HG03378 (cell line): ENCODE measurements at regions not wholly inside any gene's neighbourhood (a gene's known extent, or its start where the extent isn't known, plus 50 kb on each side); places are given as distances from the start of the nearest gene placed in this dataset.
"Not testable (repeated sequence)": the region's sequence is repeated elsewhere in the genome, so short reads cannot be mapped to it uniquely, and the experiment has no call there.

ENCODE experiments used
- ATAC-seq: cut with Tn5 transposase; IDR thresholded peaks from one replicate; pipeline ENCODE4 v1.9.1; 2021; ENCODE audit warnings: mild to moderate bottlenecking, moderate library complexity; ENCODE audit not compliant: unreplicated experiment

DNA sequence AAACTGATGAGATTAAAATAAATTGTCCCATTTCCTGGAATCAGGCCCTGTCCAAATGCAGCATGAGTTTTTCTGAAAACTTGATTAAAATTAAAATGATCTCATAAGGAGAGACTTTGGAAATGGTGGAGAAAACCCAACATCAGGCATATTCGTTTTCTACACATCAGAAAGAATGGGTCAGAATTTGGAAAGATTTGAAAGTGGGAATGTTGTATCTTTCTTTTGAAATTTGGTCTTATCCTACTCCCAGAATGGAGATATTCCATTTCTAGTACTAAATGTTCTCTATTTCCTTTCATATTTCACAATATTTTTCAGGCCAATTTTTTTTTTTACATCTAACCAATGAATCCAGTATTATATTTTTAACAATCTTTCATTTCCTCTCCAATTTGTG lies 223.9 kb upstream of the RXFP2 start:
- ATAC-seq = no peak

GRCh38 chr13:31517599-31517998 lies 221.7 kb upstream of the RXFP2 start:
- ATAC-seq = no peak

- no peak for ATAC-seq
These were observed 220.7 kb upstream of the RXFP2 start for GRCh38 chr13:31518645-31519044.

DNA sequence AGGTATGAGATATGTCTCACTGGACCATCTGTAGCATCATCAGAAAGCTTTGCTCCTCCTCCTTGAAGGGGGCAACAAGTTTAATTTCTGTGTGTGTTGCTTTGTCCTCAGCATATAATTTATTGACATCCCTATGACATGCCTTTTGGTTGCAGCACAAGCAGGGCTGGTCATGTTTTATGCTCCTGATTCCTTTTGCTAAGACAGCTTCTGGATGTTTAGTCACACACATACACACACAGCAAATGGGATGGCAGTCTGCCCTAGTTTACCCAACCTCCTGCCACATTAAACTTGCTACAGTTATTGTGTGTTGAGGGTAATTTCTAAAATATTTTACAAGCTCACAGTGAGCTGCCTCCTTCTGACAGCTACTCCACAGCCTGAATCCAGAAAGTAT lies 217.9 kb upstream of the RXFP2 start:
- no peak for ATAC-seq

DNA sequence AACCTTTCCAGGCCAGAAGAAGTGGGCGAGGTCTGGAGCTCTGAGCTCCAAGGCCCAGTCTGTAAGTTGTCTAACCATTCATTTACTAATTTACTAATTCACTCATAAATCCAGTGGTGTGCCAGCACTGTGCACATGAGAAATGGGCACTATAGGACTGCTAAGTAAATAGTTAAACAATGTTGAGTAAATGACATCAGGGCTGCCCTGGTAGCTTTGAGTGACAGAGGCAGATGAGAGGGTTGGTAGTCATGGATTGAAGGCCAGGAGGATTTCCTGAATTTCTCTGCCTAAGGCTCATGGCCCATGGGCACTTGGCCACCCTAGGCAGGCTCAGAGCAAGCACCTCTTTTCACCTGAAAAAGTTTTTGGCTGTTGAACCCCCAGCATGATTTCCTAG lies 216.9 kb upstream of the RXFP2 start:
- no peak for ATAC-seq

- ATAC-seq = no peak
These were observed 211.2 kb upstream of the RXFP2 start for GRCh38 chr13:31528176-31528575.

DNA sequence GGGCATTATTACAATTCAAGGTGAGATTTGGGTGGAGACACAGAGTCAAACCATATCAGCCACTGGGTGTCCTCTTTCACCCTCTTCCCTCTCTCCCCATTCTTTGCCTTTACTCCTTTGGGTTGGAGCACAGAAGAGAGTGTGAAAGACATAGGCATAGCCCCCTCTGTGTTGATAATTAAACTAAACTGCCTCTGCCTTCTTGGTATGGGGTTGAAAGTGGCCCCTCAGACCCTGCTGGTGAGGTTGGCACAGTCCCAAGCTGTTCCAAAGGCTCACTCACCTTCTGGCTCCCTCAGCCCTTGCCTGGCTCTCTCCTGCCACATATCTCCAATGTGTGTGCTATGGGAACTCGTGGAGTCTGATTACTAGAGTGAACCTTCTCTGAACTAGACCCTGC lies 210.6 kb upstream of the RXFP2 start:
- ATAC-seq = no peak

DNA sequence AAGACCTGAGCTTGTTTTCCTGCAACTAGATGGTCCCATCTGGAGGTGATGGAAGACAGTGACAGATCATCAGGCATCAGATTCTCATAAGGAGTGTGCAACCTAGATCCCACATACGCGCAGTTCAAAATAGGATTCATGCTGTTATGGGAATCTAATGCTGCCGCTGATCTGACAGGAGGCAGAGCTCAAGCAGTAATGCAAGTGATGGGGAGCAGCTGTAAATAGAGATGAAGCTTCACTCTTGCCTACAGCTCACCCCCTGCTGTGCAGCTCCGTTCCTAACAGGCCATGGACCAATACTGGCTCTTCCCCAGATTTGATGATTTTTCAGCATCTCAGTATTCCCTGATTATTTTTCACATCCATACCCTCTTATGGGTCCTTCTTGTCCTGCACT lies 208.4 kb upstream of the RXFP2 start:
- ATAC-seq = no peak

GRCh38 chr13:31537052-31537451 lies 202.3 kb upstream of the RXFP2 start:
- ATAC-seq = no peak

GRCh38 chr13:31538067-31539042 lies 201.0 kb upstream of the RXFP2 start:
- ATAC-seq = no peak

GRCh38 chr13:31540281-31540680 lies 199.0 kb upstream of the RXFP2 start:
- no peak for ATAC-seq

DNA sequence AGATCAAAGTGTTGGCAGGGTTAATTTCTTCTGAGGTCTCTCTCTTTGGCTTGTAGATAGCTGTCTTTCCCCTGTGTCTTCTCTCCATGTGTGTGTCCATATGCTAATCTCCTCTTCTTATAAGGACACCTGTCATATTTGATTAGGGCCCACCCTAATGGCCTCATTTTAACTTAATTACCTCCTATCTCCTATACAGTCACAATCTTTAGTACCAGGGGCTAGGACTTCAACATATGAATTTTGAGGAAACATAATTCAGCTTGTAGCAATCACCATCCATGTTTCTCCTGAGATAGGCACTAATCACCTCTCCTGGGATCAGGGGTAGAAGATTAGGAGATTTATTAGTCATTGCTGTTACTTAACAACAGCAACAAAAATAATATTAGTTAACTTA lies 196.1 kb upstream of the RXFP2 start:
- no peak for ATAC-seq

GRCh38 chr13:31545616-31546015 lies 193.7 kb upstream of the RXFP2 start:
- no peak for ATAC-seq

DNA sequence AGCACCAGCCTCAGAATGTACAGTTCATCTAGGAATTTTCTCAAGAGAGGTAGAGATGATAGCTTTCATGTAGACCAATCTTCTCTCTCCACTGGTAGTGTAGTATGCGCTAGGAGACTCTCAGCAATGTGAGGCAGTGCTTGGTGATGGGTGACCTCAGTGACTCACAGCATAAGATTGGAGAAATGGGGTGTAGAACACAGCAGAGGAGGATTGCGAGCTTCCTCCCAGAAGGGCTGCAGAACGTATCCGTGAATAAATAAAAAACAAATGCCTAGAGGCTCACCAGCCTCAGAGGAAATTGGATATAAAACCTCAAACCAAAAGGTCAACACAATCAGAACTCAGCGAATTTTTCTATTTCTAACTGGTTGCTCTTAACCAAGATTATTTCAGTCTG lies 182.9 kb upstream of the RXFP2 start:
- no peak for ATAC-seq

DNA sequence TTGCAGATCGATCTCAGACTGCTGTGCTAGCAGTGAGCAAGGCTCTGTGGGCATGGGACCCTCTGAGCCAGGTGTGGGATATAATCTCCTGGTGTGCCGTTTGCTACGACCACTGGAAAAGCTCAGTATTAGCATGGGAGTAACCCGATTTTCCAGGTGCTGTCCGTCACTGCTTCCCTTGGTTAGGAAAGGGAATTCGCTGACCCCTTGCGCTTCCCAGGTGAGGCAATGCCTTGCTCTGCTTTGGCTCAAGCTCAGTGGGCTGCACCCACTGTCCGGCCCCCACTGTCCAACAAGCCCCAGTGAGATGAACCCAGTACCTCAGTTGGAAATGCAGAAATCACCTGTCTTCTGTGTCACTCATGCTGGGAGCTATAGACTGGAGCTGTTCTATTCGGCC lies 155.1 kb upstream of the RXFP2 start:
- not testable (repeated sequence) for ATAC-seq

GRCh38 chr13:31587698-31588266 lies 151.5 kb upstream of the RXFP2 start:
- ATAC-seq = no peak

DNA sequence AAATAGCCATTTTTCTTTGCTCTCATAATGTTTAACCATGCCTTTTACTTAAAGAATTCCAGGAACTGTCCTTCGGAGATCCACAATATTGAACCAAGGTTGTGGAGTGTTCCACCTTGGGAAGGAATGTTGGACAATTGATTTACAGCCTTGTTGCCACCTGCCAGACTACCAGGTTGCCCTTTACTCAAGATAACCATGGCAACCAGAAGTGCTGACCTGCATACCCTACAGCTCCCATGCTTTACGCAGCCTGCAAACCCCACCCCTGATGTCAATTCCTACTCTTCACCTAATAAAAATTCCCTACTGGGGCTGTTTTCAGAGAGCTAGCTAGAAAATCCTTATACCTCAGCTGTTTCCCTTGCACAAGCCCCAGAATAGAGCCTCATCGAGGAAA lies 151.0 kb upstream of the RXFP2 start:
- ATAC-seq = no peak

DNA sequence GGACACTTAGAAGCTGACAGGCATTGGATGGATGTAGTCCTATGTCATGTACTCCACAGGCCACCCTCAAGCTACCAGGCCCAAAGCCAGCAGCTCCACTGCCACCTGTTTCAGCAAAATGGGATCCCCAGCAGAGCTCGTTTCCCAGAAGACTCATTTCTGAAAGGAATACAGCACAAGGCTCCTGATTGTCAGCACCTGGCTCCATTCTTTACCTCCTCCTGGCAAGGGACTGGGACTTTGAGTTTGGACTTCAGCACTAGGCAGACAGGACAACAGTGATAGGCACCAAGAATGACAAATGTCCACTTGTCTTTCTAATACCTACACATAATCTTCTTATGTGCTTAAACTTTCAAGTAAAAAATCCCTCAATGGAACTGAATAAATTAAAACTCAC lies 150.4 kb upstream of the RXFP2 start:
- ATAC-seq = no peak

- ATAC-seq = no peak
These were observed 147.6 kb upstream of the RXFP2 start for GRCh38 chr13:31591642-31592233.

DNA sequence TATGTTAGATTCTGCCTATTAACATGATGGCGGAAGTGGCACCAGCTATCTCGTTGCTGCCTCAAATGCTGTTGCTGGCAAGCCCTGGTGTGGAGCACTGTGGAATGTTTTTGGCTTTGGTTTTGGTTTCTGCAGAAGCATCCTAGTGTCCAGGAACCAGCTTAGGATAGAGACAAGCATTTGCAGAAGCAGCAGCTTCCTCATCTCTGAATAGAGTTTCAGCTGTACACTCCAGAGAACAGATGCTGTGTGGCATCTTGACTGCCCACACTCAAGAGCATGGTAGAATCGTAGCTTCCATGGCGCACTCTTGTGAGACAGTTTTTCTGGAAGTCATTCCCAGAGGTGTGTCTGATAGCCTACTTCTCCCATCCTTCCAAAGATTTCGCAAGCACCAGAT lies 145.3 kb upstream of the RXFP2 start:
- no peak for ATAC-seq

GRCh38 chr13:31595563-31595962 lies 143.8 kb upstream of the RXFP2 start:
- no peak for ATAC-seq

DNA sequence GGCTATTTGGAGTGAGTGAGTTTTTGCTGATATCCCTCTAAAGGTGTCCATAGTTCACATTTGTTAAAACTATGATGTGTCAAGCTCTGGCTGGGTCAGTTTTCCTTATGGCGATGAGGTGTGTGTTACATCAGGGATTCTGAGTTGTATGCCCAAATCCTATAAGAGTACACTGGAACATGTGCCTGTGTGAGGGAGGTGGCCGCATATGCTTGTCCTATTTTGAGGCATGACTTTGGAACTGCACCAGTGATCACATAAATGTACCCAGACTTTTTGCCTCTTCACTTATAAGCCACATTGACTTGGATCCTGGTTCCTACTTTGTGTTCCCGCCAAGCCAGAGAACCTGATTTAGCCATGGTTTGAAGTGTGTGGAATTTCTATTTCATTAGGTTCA lies 140.3 kb upstream of the RXFP2 start:
- ATAC-seq = no peak
